HG03521 (cell line): ENCODE measurements at regions not wholly inside any gene's neighbourhood (a gene's known extent, or its start where the extent isn't known, plus 50 kb on each side); places are given as distances from the start of the nearest gene placed in this dataset.

Experiments used
- ATAC-seq: cut with Tn5 transposase; IDR thresholded peaks from one replicate; pipeline ENCODE4 v1.9.1; 2021; ENCODE audit warnings: mild to moderate bottlenecking, moderate library complexity; ENCODE audit not compliant: unreplicated experiment

- ATAC-seq = no peak
Measured at GRCh38 chr6:37556881-37557644, 57.4 kb upstream of the CCDC167 start.

- ATAC-seq = no peak
Measured at GRCh38 chr6:37555040-37555781, 55.5 kb upstream of the CCDC167 start.

GRCh38 chr6:37554480-37554819 is 54.8 kb upstream of the CCDC167 start:
- ATAC-seq = no peak

DNA sequence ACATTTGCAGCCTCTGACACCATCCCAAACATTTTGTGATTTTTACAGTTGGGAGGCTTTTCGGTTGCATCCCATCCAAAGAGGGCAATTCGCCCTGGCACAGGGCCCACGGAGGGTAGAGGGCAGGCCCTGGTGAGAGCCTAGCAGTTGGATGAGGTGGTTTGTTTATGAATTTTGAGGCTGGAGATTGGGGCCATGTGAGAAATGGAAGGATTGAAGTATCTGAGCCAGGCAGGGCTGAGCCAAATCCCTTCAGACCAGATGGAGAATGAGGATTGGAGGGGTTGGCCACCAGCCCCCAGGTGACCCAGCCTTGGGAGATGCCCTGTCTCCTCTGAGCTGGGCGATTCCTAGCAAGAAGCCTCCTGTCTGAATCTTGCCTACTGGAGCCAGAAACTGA is 52.6 kb upstream of the CCDC167 start:
- ATAC-seq = no peak

- ATAC-seq = no peak
Measured at GRCh38 chr6:37551867-37552266, 52.2 kb upstream of the CCDC167 start.

- ATAC-seq = no peak
Measured at GRCh38 chr6:37551446-37551845, 51.8 kb upstream of the CCDC167 start.

DNA sequence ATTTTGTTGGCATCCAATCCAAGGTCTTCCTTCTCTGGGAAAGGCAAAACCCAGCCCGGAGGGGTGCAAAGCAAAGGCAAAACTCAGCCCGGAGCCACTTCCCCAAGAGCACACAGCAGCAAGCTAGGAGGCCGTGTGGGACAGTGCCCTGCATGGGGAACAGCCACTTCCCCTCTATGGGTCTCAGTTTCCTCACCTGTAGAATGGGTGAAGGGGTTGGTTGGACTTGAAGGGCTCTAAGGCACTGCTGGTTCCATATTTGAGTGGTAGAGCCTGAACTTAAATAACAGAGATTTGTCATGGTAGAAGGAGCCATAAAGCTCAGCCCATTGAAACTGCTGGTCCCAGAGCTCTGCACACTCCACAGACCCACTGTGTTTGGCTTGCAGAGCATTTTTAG is 51.3 kb upstream of the CCDC167 start:
- ATAC-seq = no peak

DNA sequence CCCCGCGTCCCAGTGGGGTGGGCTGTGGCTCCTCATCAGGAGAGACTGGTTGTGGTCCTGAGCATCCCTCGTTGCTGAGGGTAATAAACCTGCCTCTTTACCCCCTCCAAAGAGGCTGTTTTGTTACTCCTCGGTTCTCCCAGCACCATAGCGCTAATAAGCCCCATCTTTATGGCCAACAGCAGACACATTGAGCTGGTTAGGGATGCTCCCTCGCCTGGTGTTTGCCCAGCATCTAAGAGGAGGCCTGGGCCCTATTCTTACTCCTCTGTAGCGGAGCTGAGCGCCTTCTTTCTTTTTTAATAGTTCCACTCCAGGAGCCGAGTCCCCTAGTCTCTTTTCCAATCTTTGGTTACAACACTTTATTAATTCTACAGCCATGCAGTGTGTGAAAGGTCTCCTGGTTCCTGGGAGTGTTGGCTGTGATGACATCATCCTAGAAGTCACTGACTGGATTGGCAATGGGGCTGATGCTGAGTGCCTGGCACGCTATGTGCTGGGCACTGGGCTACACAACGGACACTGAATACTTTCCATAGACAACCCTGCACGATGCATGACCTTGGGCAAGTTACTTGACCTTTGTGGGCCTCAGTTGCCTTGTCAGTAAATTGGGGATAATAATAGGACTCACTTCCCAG is 50.6 kb upstream of the CCDC167 start:
- no peak for ATAC-seq

DNA sequence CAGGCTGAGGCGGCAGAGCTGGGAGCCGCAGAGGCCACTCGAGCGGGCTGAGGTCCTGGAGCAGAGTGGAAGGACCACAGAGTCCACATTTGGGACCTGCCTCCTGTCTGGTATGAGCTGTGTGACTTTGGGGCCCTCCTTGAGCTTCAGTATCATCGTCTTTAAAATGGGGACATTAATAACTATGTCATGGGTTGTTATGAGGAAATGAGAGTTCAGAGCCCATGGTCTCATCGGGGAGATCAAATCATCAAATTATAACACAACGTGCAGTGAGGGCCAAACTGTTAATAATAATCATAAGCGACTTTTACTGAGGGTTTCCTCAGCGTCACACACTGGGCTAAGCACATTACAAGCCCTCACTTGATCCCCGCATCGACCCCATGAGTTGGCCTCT is 49.9 kb upstream of the CCDC167 start:
- ATAC-seq = no peak
